ENCODE measurements at regions not wholly inside any gene's neighbourhood (a gene's known extent, or its start where the extent isn't known, plus 50 kb on each side); places are given as distances from the start of the nearest gene placed in this dataset.

DNA sequence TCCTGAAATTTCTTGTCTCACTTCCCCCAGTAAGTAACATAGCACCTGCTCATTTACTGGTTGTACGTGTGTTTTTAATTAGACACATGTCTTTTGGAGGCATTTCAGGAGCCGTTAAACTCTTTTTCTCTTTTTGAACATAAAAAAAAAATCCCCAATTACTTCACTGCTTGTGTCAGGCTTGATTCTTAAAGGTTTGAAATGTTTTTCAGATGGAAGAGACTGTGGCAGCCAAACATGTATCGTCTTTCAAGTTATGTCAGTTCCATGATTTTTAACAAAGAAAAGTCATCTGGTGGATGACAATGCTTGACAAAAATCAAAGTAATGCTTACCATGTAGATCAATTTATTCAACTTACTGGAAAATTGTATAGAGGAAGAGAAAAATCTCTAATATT, 585.8 kb downstream of the GATA3 start:
- H3K9me3 Mint-ChIP-seq (ENCODE audit: unreplicated experiment), result peaks cover 5% of the 10 kb centered on the region
- TF ChIP-seq, protein P1, sequence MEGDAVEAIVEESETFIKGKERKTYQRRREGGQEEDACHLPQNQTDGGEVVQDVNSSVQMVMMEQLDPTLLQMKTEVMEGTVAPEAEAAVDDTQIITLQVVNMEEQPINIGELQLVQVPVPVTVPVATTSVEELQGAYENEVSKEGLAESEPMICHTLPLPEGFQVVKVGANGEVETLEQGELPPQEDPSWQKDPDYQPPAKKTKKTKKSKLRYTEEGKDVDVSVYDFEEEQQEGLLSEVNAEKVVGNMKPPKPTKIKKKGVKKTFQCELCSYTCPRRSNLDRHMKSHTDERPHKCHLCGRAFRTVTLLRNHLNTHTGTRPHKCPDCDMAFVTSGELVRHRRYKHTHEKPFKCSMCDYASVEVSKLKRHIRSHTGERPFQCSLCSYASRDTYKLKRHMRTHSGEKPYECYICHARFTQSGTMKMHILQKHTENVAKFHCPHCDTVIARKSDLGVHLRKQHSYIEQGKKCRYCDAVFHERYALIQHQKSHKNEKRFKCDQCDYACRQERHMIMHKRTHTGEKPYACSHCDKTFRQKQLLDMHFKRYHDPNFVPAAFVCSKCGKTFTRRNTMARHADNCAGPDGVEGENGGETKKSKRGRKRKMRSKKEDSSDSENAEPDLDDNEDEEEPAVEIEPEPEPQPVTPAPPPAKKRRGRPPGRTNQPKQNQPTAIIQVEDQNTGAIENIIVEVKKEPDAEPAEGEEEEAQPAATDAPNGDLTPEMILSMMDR (IDR thresholded peaks at IDR 0.05; ENCODE audit: unreplicated experiment), result no peak
- H3K27ac Mint-ChIP-seq (ENCODE audit: unreplicated experiment), result no peak overlapping the region
- no peak for DNase-seq (ENCODE audit: low spot score)
- no peak overlapping the region for H3K4me3 Mint-ChIP-seq (ENCODE audit: unreplicated experiment)
- H3K27me3 Mint-ChIP-seq (ENCODE audit: unreplicated experiment), result no peaks in the 10 kb centered on the region
- H3K36me3 Mint-ChIP-seq (ENCODE audit: low read depth, unreplicated experiment), result no peaks in the 10 kb centered on the region
- H3K4me1 Mint-ChIP-seq (ENCODE audit: unreplicated experiment), result no peaks in the 10 kb centered on the region

DNA sequence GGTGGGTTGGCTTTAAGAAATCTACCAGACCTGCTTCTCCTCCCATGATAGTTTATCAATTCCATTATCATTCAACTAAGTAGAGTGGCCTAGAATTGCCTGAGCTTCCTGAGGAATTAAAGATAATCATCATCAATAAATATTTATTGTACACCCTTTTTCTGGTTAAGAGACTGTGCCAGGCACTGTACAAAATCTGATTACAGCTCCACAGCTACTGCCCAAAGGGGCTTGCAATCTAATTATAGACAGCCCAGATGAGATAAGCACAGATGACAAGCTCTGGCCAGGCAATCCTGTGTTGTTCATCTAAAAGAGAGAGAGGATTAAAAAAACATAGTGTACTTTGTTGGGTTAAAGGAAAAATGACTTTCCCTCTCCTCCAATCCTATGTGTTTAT, 586.4 kb downstream of the GATA3 start:
- peaks cover 5% of the 10 kb centered on the region for H3K9me3 Mint-ChIP-seq (ENCODE audit: unreplicated experiment)
- H3K4me3 Mint-ChIP-seq (ENCODE audit: unreplicated experiment), result no peak overlapping the region
- no peaks in the 10 kb centered on the region for H3K4me1 Mint-ChIP-seq (ENCODE audit: unreplicated experiment)
- no peaks in the 10 kb centered on the region for H3K27me3 Mint-ChIP-seq (ENCODE audit: unreplicated experiment)
- no peak overlapping the region for H3K27ac Mint-ChIP-seq (ENCODE audit: unreplicated experiment)
- DNase-seq (ENCODE audit: low spot score), result no peak
- TF ChIP-seq, protein P1 (IDR thresholded peaks at IDR 0.05; ENCODE audit: unreplicated experiment), result no peak
- H3K36me3 Mint-ChIP-seq (ENCODE audit: low read depth, unreplicated experiment), result no peaks in the 10 kb centered on the region

DNA sequence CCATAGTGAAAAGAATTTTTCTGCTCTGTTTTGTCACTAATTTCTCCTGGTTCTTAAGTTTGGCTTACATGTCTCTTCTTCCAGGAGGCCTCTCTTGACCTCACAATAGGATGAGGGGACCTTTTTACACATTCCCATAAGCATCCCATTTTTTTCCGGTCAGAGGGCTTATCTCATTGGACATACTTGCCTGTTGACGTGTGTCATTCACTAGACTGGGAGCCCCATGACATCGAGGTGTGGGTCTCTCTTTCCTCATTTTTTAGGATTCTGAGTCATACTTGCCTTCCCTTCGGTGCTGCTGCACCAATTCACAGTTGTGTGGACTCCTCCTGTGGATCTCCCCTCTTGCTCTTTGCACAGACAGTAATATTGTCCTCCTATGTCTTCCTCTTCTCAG, 601.8 kb downstream of the GATA3 start:
- Mint-ChIP-seq H3K4me3 (ENCODE audit: unreplicated experiment) (no peak overlapping the region), H3K4me1 (ENCODE audit: unreplicated experiment) (no peaks in the 10 kb centered on the region), H3K36me3 (ENCODE audit: low read depth, unreplicated experiment) (no peaks in the 10 kb centered on the region), H3K9me3 (ENCODE audit: unreplicated experiment) (no peaks in the 10 kb centered on the region), H3K27ac (ENCODE audit: unreplicated experiment) (no peak overlapping the region), H3K27me3 (ENCODE audit: unreplicated experiment) (no peaks in the 10 kb centered on the region)
- DNase-seq (ENCODE audit: low spot score), result no peak
- TF ChIP-seq, protein P1 (IDR thresholded peaks at IDR 0.05; ENCODE audit: unreplicated experiment), result no peak

DNA sequence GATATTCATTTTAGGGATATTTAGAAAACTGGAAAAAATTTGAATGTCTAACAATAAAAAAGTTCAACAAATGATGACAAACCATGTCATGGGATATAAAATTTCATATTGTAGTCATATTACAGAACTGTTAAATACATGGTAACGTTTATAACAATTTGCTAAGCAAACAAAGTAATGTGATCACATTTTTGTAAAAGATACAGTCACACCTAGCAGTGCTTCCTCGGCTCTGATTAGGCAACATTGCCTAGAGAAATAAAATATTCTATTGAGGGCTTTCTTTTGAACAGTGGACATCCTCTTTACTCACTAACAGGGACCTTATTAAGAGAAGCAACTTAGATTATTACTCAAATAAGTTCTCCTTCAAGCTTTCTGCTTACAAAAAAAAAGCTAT, 605.5 kb downstream of the GATA3 start:
- no peaks in the 10 kb centered on the region for H3K36me3 Mint-ChIP-seq (ENCODE audit: low read depth, unreplicated experiment)
- H3K27me3 Mint-ChIP-seq (ENCODE audit: unreplicated experiment), result no peaks in the 10 kb centered on the region
- H3K4me1 Mint-ChIP-seq (ENCODE audit: unreplicated experiment), result no peaks in the 10 kb centered on the region
- H3K27ac Mint-ChIP-seq (ENCODE audit: unreplicated experiment), result no peak overlapping the region
- DNase-seq (ENCODE audit: low spot score), result no peak
- no peak overlapping the region for H3K4me3 Mint-ChIP-seq (ENCODE audit: unreplicated experiment)
- no peaks in the 10 kb centered on the region for H3K9me3 Mint-ChIP-seq (ENCODE audit: unreplicated experiment)
- TF ChIP-seq, protein P1 (IDR thresholded peaks at IDR 0.05; ENCODE audit: unreplicated experiment), result no peak

DNA sequence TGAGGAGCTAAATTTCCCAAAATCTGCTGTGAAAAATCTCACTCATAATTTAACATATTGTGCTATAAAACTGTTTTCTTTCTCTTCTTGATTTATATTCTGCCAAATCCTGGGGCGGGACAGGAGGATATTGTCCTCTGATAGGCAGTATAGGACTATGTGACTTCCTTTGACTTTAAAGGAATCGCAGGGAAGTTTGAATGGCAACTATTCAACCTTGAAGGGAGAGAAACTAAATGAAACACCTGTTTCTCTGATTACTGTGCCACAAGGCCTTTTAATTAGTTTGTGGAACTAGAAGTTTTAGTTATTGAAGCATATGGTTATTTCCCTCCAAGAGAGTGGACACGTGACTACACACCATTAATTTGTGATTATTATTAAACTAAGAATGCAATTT, 607.4 kb downstream of the GATA3 start:
- TF ChIP-seq, protein P1 (IDR thresholded peaks at IDR 0.05; ENCODE audit: unreplicated experiment), result no peak
- Mint-ChIP-seq H3K9me3 (ENCODE audit: unreplicated experiment) (no peaks in the 10 kb centered on the region), H3K27me3 (ENCODE audit: unreplicated experiment) (no peaks in the 10 kb centered on the region), H3K4me3 (ENCODE audit: unreplicated experiment) (no peak overlapping the region), H3K27ac (ENCODE audit: unreplicated experiment) (no peak overlapping the region), H3K36me3 (ENCODE audit: low read depth, unreplicated experiment) (no peaks in the 10 kb centered on the region), H3K4me1 (ENCODE audit: unreplicated experiment) (no peaks in the 10 kb centered on the region)
- no peak for DNase-seq (ENCODE audit: low spot score)
